HT1080 (cell line): ENCODE measurements at regions not wholly inside any gene's neighbourhood (a gene's known extent, or its start where the extent isn't known, plus 50 kb on each side); places are given as distances from the start of the nearest gene placed in this dataset.
"Not testable (repeated sequence)": the region's sequence is repeated elsewhere in the genome, so short reads cannot be mapped to it uniquely, and the experiment has no call there.

ENCODE experiments used
- DNase-seq: peaks from one replicate; pipeline ENCODE4 v3.0.0-alpha.2; 2015; ENCODE audit warnings: low read depth

DNA sequence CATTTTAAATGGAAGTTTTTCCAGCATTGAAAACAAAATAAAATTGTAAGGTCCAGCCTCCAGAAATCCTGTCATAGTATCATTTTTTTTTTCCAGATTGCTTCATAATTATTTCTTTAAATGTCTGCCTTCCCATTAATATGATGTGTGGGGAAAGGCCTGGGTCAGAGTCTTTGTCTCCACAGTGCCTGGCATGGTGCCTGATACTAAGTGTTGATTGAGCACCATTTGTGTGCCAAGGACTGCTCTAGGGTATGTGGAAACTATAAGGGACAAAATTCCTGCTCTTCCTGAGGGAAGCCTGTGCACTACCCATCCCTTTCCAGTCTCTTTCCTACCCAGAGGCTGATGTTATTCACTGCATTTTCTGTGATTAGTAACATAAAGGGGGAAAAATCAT, 53.1 kb upstream of the BEND4 start:
- DNase-seq, result no peak

DNA sequence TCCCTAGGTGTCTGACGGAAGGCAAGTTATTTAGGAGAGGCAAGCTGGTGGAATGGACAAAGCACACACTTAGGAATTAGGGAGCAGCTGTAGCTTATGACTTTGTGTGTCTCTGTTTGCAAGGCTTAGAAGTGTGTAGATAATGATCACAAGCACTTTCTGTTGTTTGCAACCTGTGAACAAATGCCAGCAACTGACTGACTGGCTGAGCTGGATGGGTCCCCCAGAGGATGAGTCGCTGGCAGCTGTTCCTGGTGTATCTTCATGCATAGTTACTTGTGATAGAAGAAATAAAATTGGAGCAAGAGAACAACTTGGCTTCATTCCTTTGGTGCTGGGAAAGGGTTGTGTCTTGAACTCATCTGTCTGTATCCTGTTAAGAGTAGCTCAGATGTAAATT, 64.2 kb upstream of the BEND4 start:
- no peak for DNase-seq

DNA sequence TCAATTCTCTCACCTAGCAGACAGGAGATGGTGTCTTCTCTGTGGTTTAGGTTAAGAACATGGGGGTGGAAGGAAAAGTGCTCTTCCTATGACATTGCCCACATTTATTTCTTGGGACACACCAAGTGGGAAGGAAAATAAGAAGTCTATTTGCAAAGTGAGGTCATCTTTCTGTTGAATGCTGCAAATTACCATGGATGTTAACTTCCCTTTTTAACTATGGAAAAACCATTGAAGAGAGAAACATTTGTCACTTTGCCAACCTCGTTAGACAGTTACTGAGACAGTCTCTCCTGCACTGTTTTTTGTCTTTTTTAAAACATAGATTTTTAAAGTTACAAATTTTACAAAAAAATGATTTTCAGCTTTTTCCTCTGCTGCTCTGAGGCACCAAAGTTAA, 72.8 kb upstream of the BEND4 start:
- DNase-seq, result no peak

DNA sequence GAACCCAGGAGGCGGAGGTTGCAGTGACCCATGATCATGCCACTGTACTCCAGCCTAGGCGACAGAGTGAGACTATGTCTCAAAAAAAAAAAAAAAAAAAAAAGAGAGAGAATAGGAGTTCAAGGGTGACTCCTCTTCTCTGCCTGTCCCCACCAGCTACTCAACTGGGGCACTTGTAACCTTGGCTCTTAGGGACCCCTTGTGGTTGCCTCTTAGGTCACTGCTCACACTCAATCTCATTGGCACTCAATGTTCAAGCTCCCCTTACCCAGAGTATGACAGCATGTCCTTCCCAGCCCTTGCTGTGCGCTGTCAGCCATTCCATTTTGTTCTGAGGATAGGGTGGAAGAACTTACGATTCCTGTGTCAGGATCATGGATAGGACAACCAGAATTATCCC, 82.4 kb upstream of the BEND4 start:
- DNase-seq, result no peak

- DNase-seq, result no peak
Measured at GRCh38 chr4:42235304-42236021, 83.0 kb upstream of the BEND4 start.

GRCh38 chr4:42237010-42237409, 84.6 kb upstream of the BEND4 start:
- no peak for DNase-seq

DNA sequence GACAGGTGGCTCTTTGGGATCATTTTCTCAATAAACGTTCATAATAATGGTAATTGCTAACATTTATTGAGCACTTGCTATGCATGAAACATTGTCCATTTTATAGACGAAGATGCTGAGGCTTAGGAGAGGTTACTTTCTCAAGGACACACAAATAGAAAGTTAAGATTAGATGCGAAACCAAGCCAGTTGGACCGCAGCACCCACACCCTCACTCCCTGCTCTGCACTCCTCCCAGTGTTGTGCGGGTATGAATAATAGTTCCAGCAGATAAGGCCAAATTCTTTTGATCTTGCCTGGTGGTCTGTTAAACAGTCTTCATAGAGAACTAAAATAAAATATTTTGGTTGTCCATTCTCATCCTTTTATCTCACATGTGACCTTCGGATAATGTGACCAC, 85.0 kb upstream of the BEND4 start:
- DNase-seq, result no peak

GRCh38 chr4:42248972-42249371, 96.5 kb upstream of the BEND4 start:
- no peak for DNase-seq

- DNase-seq, result no peak
Measured at GRCh38 chr4:42252315-42252714, 99.9 kb upstream of the BEND4 start.

DNA sequence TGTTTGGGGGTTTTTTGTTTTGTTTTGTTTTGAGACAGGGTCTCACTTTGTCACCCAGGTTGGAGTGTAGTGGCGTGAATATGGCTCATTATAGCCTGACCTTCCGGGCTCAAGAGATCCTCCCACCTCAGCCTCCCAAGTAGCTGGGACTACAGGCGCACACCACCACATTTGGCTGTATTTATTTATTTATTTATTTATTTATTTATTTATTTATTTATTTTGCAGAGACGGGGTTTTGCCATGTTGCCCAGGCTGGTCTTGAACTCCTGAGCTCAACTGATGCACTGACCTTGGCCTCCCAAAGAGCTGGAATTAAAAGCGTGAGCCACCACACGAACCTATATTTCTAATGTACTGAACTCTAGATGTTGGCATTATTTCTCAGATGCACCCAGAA, 105.2 kb upstream of the BEND4 start:
- DNase-seq, result not testable (repeated sequence)

- DNase-seq, result no peak
Measured at GRCh38 chr4:42262701-42263490, 110.4 kb upstream of the BEND4 start.

GRCh38 chr4:42265782-42266602, 113.5 kb upstream of the BEND4 start:
- no peak for DNase-seq

- no peak for DNase-seq
Measured at GRCh38 chr4:42267724-42268123, 115.3 kb upstream of the BEND4 start.

- DNase-seq, result no peak
Measured at GRCh38 chr4:42268824-42269223, 116.4 kb upstream of the BEND4 start.

GRCh38 chr4:42271096-42271495, 118.6 kb upstream of the BEND4 start:
- no peak for DNase-seq

DNA sequence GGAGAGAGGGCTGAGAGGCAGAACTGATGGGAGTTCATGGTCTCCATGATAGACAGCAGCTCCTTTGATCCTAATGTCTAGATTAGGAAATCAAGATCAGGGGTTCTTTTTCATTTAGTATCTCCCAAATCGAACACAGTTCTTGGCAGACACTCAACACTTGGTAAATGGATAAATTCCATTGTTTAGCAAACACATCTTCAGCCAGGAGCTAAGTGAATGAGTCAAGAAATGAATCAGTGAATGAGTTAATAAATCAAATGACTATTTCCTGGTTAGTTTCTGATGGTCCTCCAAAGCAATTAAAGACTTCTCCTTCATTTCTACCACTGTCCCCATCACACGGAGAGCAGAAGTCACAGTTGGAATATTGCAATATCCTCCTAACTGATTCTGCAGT, 120.0 kb upstream of the SHISA3 start:
- DNase-seq, result peak; percentile 8

DNA sequence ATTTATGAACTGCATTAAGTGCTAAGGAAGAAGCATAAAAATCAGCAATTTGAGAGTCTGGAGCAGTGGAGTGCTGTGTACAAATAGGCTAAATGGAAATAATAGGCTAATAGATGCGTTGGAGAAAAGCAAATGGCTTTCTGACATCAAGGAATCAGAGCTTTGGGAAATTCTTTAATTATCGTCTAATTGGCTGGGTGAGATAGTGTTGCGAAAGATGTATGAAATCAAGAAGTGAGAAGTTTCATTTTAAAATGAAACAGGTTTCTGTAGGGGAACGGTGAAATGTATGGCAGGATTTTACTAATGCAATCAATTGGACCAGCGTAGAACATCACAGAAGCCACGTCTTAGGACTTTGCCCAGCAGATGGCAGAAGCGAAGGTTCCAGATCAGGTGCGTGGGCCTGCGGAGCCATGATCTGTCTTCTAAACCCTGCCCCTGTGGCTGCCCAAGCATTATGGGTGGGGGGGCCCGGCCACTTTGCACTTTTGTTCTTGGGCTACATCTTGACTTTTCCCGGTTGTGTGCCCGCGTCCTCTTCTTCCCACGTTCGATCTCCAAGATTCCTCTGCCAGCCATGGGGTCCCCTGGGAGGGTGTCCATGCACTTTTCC, 118.5 kb upstream of the SHISA3 start:
- DNase-seq, result no peak

- DNase-seq, result no peak
Measured at GRCh38 chr4:42280327-42281095, 116.8 kb upstream of the SHISA3 start.

GRCh38 chr4:42281324-42282020, 115.8 kb upstream of the SHISA3 start:
- DNase-seq, result no peak
